Posterior cingulate gyrus (tissue), 11 donors: ENCODE measurements at regions not wholly inside any gene's neighbourhood (a gene's known extent, or its start where the extent isn't known, plus 50 kb on each side); places are given as distances from the start of the nearest gene placed in this dataset.

Source experiments
- DNase-seq, 10 donors: peaks; one replicate each; pipeline versions ENCODE4 v3.0.0 to v3.0.0-alpha.2; 2020 to 2021; ENCODE audit warnings: mixed read lengths in 3 of 10
- intact Hi-C: fragments of 100-400 bp; cut with DNase I; formaldehyde crosslinking; loops from one replicate; pipeline ENCODE4 v1.15.1; 2023

DNA sequence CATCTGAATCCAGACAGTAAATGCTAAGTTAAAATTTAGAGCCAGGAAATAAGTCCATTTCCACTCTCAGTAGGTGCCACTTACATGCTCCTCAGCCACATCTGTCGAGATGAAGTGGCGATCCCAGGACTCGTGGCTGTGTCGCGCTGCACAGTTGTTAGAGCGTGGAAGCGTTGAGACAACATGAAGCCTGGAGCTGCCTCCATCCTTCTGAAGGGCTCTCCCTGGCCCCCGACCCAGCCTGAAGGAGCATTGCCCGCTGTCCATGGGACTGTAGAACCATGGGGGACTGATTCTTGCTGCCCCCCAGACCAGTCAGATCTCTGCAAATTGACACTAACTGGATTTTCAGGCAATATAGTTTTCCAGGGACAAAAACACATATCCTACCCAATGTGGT, 58.9 kb downstream of the IRX1 start:
- no peak for DNase-seq
- intact Hi-C loops, result no loop called here

DNA sequence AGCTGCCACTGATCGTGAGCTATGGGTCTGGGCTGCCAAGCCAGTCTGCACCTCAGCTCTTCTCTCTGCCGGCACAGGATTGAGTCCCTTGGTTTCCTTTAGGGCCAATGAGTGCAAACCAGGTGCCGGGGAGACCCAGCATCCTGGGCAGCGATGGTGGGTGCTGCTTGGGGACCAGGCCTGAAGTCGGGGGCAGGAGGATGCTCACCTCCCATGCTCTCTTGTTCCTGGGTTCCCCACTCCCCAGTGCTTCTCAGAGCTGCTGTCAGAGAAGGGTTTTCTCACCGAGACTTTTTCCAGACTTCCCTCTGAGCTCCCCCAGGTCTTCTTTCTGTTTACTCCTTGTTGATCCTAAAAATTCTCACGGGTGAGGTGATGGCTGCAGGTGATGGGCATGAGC, 61.2 kb downstream of the IRX1 start:
- no peak for DNase-seq
- intact Hi-C loops, result no loop called here

DNA sequence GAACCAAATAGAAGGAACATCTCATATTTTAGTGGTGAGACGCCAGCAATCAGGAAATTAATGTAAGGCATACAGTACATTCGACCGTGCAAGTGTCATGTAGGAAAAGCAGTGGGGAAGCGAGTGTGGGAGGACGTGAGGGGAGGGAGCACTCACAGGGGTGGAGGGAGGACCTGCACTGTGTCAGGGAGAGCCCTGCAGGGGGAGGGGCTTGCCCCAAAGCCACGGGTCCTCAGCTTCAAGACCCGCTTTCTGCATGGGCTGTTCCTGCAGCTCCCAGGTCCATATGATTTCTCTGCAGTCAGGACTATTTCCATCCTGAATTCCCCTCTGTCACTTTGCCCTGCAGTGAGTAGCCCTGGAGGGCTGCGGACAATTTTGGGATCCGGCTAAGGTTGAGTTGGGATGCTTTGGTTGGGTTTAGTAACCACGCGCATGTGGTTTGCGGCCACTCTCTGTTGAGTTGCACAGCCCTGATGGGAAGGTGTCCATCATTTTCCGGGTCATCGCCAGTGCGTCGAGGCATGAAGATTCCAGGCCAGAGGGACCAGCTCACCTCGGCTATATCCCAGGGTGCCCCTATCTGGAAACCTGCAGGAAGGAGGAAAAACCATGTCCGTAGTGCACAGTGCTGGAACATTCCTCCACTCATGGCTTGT, 61.9 kb downstream of the IRX1 start:
- no peak for DNase-seq
- intact Hi-C loops, result no loop called here

DNA sequence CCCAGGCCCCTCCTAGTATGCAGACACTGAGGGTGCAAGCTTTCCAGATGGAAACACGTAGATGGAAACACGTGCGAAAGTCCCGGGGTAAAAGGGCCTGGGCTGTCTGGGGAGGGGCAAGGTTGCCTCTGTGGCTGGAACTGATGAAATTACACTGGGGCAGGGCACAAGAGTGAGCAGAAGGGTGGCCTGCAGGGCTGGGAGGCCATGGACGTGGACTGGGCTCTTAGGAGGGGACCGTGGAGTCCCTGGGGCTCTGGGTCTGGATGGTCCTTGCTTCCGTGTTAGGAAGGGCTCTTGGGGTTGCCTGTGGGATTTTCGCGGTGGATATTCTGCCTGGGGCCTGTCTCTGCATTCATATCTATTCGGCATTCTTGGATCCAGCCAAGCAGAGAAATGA, 63.3 kb downstream of the IRX1 start:
- no peak for DNase-seq
- intact Hi-C loops, result no loop called here

GRCh38 chr5:3659907-3660306, 64.3 kb downstream of the IRX1 start:
- DNase-seq, result no peak
- intact Hi-C loops, result no loop called here

DNA sequence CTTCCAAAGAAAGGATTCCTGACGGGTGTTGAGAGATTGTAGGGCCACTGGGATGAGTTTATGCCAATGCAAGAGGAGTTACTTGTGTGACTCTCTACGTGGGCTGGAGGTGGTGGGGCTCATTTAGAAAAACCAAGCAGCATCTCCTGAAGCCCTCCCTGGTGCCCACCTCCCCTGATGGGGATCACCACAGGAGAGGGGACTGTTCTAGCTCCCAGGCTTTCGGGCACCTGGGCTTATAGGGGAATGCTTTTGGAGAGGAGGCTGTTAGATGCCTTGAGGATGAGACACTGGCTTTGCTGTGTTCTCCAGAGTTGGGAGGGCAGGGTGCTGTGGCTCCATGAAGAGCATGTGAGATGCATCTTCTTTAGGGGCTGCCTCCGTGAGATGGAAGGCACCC, 65.0 kb downstream of the IRX1 start:
- no peak for DNase-seq

DNA sequence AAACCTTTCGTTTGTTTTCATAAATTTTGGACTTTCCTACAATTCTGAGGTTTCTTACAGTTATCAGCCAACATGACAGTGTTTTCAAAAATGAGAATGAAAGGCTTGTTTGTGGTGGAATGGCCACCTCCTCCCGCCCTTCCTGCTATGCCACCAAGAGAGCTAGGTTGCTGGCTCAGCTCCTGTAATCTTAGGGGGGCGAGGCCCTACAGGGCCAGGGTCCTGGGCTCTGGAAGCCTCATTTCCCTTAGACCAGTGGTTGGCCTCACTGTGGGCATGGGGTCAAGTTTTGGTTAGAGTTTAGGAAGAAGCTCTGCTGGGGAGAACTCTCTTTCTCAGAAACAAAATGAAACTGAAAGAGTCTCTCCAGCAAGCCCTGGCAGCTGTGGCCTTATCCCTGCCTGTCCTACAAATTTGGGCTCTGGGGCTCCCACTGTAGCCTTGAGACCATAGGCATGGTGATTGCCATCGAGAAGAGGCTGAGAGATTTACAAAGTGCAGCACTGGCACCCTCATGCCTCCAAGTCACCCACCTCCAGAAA, 66.2 kb downstream of the IRX1 start:
- intact Hi-C loops, result no loop called here
- DNase-seq, result no peak

More for the DNA sequence above, 65.0 kb downstream of the IRX1 start:
- intact Hi-C loops, result no loop called here

DNA sequence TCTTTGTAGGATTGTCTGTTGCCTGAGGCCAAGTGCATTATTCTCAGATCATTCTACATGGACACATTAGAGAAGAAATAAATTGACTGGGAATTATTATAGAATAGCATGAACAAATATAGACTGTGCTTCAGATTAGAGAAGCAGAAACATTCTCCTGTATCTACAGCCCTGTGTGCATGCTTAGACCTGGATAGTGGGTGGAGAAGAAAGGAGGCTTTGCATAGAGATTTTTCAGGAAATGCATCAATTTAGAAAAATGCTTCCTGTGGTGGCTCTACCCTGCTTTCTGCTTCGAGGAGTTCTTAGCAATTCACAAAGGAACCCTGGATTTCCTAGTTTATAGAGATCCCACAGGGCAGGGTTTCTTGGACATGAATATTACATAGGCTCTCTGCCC, 66.7 kb downstream of the IRX1 start:
- intact Hi-C loops, result no loop called here
- DNase-seq, result no peak

DNA sequence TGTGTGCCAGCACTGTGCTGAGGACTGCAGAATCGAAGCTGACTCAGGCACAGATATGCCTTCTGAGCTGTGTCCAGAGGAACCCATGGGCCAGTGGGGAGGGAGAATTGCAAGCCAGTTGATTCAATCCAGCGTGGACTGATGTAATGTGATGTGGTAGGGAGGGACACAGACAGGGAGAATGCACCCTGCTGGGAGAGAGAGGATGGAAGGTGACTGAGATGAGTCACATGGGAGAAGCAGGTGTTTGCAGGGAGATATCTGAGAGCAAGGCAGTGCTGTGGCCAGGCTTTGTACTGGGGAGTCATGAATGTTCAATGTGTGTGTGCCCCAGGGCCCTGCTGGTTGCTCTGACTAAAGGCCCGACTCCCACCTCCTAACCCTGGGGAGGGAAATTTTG, 75.7 kb downstream of the IRX1 start:
- intact Hi-C loops, result no loop called here

DNA sequence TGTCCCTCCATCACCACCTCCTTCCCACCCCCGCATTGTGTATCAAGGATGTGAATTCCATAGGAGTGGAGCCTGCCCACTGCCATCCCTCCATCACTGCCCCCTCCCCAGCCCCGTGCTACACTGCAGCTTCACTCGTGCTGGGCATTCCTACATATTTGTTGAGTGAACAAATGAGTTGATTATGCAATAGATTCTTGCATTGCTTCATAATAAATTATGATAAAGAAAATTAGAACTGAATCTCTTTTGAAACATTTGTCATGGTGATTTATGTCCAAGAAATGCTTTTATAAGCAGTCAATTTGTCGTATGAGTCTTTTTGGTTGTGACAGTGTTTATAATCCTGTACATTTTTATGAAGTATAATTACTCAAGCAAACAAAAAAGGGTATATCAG, 83.2 kb downstream of the IRX1 start:
- DNase-seq, result no peak

More for the DNA sequence above, 75.7 kb downstream of the IRX1 start:
- DNase-seq, result no peak

GRCh38 chr5:3680821-3681220, 85.2 kb downstream of the IRX1 start:
- intact Hi-C loops, result no loop called here

More for the DNA sequence above, 83.2 kb downstream of the IRX1 start:
- intact Hi-C loops, result no loop called here

DNA sequence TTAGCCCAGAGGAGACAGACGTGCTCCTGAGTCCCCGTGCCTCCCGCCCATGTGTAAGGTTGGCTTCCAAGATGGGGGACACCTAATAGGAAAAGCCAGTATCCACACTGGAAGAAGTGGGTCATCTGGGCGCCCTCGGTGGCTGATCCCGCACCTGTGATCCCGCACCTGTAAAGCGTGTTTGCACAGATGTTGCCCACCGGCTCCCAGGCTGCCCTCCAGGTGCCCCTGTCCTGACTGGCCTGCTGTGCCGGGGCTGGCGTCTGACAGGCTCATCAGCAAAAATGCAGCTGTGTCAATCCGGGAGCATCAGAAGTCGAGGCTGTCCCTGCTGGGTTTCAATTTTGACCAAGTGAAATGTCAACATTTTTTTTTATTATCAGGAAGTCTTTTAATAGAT, 88.5 kb downstream of the IRX1 start:
- intact Hi-C loops, result no loop called here
- DNase-seq, result peak in 2 of 10 donors; percentile 78 to 79

More at GRCh38 chr5:3680821-3681220, 85.2 kb downstream of the IRX1 start:
- DNase-seq, result no peak

DNA sequence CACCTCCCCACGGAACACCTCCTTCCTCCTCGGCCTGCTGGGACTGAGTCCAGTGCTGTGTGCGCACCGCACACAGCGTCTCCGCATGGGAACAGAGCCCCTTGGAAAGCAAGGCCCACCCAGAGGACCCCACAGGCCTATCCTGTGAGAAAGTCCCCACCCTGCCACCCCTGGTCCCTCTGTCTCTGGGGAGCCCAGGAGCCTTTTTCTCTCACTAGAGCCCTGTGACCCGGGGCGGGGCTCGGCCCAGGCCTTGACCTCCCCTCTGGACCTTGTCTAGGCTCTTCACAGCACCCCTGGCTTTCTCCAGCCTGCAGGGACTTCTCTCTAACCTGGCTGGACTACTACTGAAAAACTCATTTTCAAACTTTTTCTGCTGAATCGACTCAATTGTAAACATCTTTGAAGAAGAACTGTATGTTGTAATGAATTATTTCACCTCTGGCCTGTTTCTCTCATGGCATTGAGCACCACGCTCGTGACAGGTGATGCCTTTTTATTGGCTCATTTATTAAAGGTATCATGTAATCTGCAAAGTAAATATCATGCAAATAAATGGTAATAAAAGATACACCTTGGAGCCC, 89.2 kb downstream of the IRX1 start:
- DNase-seq, result peak in 1 of 10 donors; percentile 74
- intact Hi-C loops, result no loop called here

DNA sequence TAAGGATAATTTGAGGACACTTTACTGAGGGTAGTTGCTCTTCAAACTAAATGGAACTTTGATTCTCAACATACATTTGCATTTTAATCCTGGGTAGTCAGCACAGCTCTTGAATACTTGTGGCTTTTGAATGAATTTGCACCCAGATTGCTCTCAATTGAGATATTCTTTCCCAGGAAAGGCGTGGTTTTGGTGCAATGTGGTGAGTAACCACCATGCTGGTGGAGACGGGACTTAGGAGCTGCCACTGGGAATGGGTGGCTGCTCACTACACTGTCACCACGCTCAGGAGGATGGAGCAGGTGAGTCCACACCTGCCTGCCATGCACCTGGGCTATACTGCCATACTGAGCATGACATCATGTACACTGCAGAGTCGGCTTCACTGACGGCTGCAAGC, 99.2 kb downstream of the IRX1 start:
- no peak for DNase-seq
- intact Hi-C loops, result no loop called here

GRCh38 chr5:3695818-3696217, 100.2 kb downstream of the IRX1 start:
- no peak for DNase-seq
- intact Hi-C loops, result no loop called here

DNA sequence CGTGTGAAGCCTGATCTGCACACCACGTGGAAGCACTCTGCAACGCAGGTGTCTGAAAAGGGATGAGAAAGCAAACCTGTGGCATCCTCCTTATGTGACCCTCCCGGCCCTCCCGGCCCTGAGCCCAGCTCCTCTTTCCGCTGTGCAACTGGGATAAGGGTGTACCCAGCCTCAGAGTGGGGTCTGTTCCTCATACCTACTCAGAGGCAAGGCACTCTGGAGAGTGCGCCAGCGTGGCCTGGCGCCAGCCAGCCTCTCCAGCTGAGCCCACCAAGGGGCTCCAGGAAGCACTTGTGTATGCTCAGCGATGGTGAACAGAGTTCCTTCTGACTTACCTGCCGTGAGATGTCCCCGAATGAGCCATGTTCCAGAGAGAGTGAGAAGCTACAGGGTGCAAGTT, 102.8 kb downstream of the IRX1 start:
- intact Hi-C loops, result no loop called here
- DNase-seq, result no peak

GRCh38 chr5:3701694-3702093, 106.1 kb downstream of the IRX1 start:
- intact Hi-C loops, result no loop called here

DNA sequence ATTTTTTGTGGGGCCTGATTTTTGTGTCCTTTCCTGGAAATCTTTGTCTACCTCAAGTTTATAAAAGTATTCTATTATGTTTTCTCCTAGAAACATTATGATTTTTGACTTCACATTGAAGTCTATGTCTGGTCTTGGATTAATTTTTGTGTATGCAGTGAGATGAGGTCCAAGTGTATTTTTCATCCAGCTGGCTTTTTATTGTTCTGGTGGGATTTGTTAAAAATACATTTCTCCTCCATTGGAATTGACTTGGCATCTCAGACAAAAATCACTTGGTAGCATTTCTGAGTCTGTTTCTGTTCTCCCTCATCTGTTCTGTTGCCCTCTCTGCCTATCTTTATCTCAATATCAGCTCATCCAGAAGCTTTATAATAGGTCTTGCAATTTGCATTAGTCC, 109.0 kb downstream of the IRX1 start:
- no peak for DNase-seq
- intact Hi-C loops, result no loop called here

More at GRCh38 chr5:3701694-3702093, 106.1 kb downstream of the IRX1 start:
- DNase-seq, result no peak

GRCh38 chr5:3709068-3709716, 113.6 kb downstream of the IRX1 start:
- no peak for DNase-seq
- intact Hi-C loops, result no loop called here

DNA sequence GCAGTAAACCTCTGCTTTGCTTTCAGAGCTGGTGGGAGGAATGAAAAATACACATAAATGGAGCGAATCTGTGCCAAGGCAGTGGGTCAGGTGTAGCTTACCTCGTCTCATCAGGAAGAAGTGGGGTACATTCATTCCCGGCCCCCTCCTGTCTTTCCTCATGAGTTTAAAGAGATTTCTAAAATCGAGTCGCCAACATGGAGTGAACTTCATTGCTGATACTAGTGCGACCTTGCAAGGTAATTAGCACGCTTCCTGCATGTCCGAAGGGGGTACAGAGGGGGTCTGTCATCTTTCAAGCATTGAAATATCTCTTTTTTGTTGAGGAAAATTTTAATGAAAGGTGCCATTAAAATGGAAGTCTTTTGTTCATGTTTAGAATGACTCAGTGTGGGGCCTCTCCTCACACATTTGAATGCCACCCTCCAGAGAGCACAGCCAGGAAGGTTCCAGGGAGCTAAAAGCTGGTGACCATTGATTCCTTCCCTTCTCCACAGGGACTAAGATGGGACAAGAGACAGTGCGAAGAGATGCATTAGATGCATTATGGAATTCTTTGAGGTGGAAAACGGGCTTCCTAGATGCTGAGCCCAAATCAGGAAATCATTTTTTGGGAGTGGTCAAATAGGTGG, 114.2 kb downstream of the IRX1 start:
- intact Hi-C loops, result no loop called here
- no peak for DNase-seq

DNA sequence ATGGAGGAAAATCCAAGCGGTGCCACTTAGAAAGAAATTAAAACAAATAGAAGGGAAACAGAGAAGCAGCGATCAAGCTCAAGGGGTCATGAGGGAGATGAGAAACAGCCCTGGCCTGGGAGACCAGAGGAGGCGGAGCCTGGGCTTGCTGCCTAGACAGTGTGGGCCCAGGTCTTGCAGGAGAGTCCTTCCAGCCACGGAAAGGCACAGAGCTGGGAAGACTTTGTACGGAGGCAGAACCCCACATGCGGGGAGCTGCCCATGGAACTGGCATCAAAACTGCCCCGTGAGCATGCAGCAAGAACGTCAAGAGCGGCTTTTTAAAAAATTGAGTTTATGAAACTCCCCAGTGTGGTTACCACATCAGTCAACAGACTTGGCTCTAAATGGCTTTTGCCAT, 119.4 kb downstream of the IRX1 start:
- DNase-seq, result no peak
- intact Hi-C loops, result no loop called here
